Naive thymus-derived CD4-positive, alpha-beta T cell (primary cell): ENCODE measurements at regions not wholly inside any gene's neighbourhood (a gene's known extent, or its start where the extent isn't known, plus 50 kb on each side); places are given as distances from the start of the nearest gene placed in this dataset.
"Not testable (repeated sequence)": the region's sequence is repeated elsewhere in the genome, so short reads cannot be mapped to it uniquely, and the experiment has no call there.

Experiments
- ATAC-seq: fragments of 150-1000 bp; cut with Tn5 transposase; 2 replicates; pipeline ENCODE4 v1.10.0; 2021; ENCODE audit warnings: mild to moderate bottlenecking, moderate library complexity
- CTCF ChIA-PET: fragments of 350-600 bp; sonication (Branson Sonifier 250); formaldehyde crosslinking; loops from one replicate; lab custom pipeline; 2021; ENCODE audit warnings: antibody characterized with exemption; lab: Charles Lee
- POLR2A ChIA-PET: fragments of 350-600 bp; sonication (Branson Sonifier 250); formaldehyde crosslinking; loops from one replicate; lab custom pipeline; 2021; ENCODE audit warnings: antibody characterized with exemption, inconsistent platforms; lab: Charles Lee
- DNase-seq, 9 donors: peaks; one replicate each; pipeline versions ENCODE4 v3.0.0 to v3.0.0-alpha.2; 2020 to 2022; ENCODE audit warnings: mixed read lengths in 1 of 9
- H3K27ac ChIP-seq: one replicate; pipeline ENCODE4 v1.7.0; 2013; ENCODE audit warnings: mild to moderate bottlenecking, low read depth, low read length, moderate library complexity
- H3K27me3 ChIP-seq, 2 donors: one replicate each; pipeline ENCODE4 v1.7.0; 2013; ENCODE audit warnings: low read length in 2 of 2, mild to moderate bottlenecking in 2 of 2, moderate library complexity in 2 of 2; ENCODE audit not compliant: control insufficient read depth in 2 of 2, insufficient read depth in 2 of 2
- H3K36me3 ChIP-seq, 3 experiments: 1 replicate in 2 of 3; 2 replicates in 1 of 3; pipeline ENCODE4 v1.7.0; 2013; ENCODE audit warnings: low read length in 3 of 3, mild to moderate bottlenecking in 3 of 3, moderate library complexity in 1 of 3; ENCODE audit not compliant: insufficient read depth in 3 of 3, control insufficient read depth in 2 of 3
- H3K4me1 ChIP-seq, 2 donors: one replicate each; pipeline ENCODE4 v1.7.0; 2013; ENCODE audit warnings: low read length in 2 of 2, mild to moderate bottlenecking in 2 of 2, moderate library complexity in 1 of 2; ENCODE audit not compliant: control insufficient read depth in 2 of 2, insufficient read depth in 2 of 2
- H3K4me3 ChIP-seq: 2 replicates; pipeline ENCODE4 v1.7.0; 2013; ENCODE audit warnings: mild to moderate bottlenecking, low read length
- H3K9me3 ChIP-seq, 3 experiments: 1 replicate in 2 of 3; 2 replicates in 1 of 3; pipeline ENCODE4 v1.7.0; 2013; ENCODE audit warnings: low read length in 3 of 3; ENCODE audit not compliant: control insufficient read depth in 2 of 3
- H3K27ac Mint-ChIP-seq, 9 donors: one replicate each; pipeline ENCODE4 v1.8.0; 2020 to 2022; ENCODE audit warnings: mixed read lengths in 9 of 9, mild to moderate bottlenecking in 8 of 9, moderate library complexity in 5 of 9, inconsistent platforms in 2 of 9
- H3K27me3 Mint-ChIP-seq, 5 donors: one replicate each; pipeline ENCODE4 v1.8.0; 2021 to 2022; ENCODE audit warnings: mixed read lengths in 5 of 5, mild to moderate bottlenecking in 1 of 5
- H3K36me3 Mint-ChIP-seq, 5 donors: one replicate each; pipeline ENCODE4 v1.8.0; 2020 to 2022; ENCODE audit warnings: mixed read lengths in 5 of 5, mild to moderate bottlenecking in 3 of 5, inconsistent platforms in 1 of 5
- H3K4me1 Mint-ChIP-seq, 7 donors: one replicate each; pipeline ENCODE4 v1.8.0; 2020 to 2022; ENCODE audit warnings: mixed read lengths in 7 of 7, mild to moderate bottlenecking in 3 of 7, inconsistent platforms in 1 of 7
- H3K4me3 Mint-ChIP-seq, 10 donors: one replicate each; pipeline ENCODE4 v1.8.0; 2020 to 2022; ENCODE audit warnings: mild to moderate bottlenecking in 10 of 10, mixed read lengths in 10 of 10, moderate library complexity in 6 of 10, inconsistent platforms in 2 of 10
- H3K9me3 Mint-ChIP-seq, 11 donors: one replicate each; pipeline ENCODE4 v1.8.0; 2020 to 2022; ENCODE audit warnings: mixed read lengths in 11 of 11, mild to moderate bottlenecking in 4 of 11, inconsistent platforms in 1 of 11, moderate library complexity in 1 of 11
- intact Hi-C, 2 donors: fragments of 100-400 bp; cut with micrococcal nuclease; formaldehyde crosslinking; loops; one replicate each; pipeline ENCODE4 v1.15.1; 2023

- H3K36me3 Mint-ChIP-seq, H3K27me3 Mint-ChIP-seq, H3K4me3 Mint-ChIP-seq, H3K4me1 Mint-ChIP-seq, H3K27ac ChIP-seq, ATAC-seq, POLR2A ChIA-PET, H3K4me3 ChIP-seq, H3K27ac Mint-ChIP-seq, H3K36me3 ChIP-seq, H3K27me3 ChIP-seq, intact Hi-C loops, H3K4me1 ChIP-seq, CTCF ChIA-PET, DNase-seq, H3K9me3 ChIP-seq: not testable (repeated sequence)
- H3K9me3 Mint-ChIP-seq = peaks cover 1 to 64% (median 25%) of the 10 kb centered on the region in 11 donors
These were observed 160.5 kb downstream of the OR4A47 start for GRCh38 chr11:48649064-48649463.

GRCh38 chr11:48669146-48669545, 180.6 kb downstream of the OR4A47 start:
- Mint-ChIP-seq H3K27ac (no peak overlapping the region), H3K36me3 (peaks cover 0 to 5% (median 0%) of the 10 kb centered on the region in 5 donors), H3K27me3 (no peaks in the 10 kb centered on the region), H3K4me3 (no peak overlapping the region), H3K4me1 (no peaks in the 10 kb centered on the region), H3K9me3 (peaks cover 4 to 86% (median 21%) of the 10 kb centered on the region in 11 donors)
- Histone ChIP-seq H3K27ac (no peak overlapping the region), H3K27me3 (no peaks in the 10 kb centered on the region), H3K4me1 (no peaks in the 10 kb centered on the region), H3K9me3 (peaks cover 0 to 21% (median 0%) of the 10 kb centered on the region in 3 experiments), H3K4me3 (no peak overlapping the region), H3K36me3 (no peaks in the 10 kb centered on the region)
- intact Hi-C loops = no loop called here
- POLR2A ChIA-PET = no interaction called here
- DNase-seq (no peak), ATAC-seq (no peak)
- CTCF ChIA-PET = no interaction called here

- Mint-ChIP-seq H3K4me1 (no peaks in the 10 kb centered on the region), H3K4me3 (no peak overlapping the region), H3K27me3 (no peaks in the 10 kb centered on the region), H3K9me3 (peaks cover 14 to 87% (median 32%) of the 10 kb centered on the region in 11 donors), H3K36me3 (peaks cover 0 to 10% (median 0%) of the 10 kb centered on the region in 5 donors), H3K27ac (no peak overlapping the region)
- Histone ChIP-seq H3K27me3 (no peaks in the 10 kb centered on the region), H3K4me1 (no peaks in the 10 kb centered on the region), H3K27ac (no peak overlapping the region), H3K36me3 (no peaks in the 10 kb centered on the region), H3K9me3 (peaks cover 0 to 17% (median 0%) of the 10 kb centered on the region in 3 experiments), H3K4me3 (no peak overlapping the region)
- intact Hi-C loops = no loop called here
- ChIA-PET POLR2A (no interaction called here), CTCF (interaction anchor here (0.6 kb wide), 1 partner anchor 9 kb away, joined by 3 read pairs; no protein-coding TSS in a partner anchor)
- no peak for DNase-seq
- no peak for ATAC-seq
These were observed 187.4 kb downstream of the OR4A47 start for GRCh38 chr11:48675945-48676344.

- H3K27ac ChIP-seq = no peak overlapping the region
- Mint-ChIP-seq H3K9me3 (peaks cover 17 to 89% (median 42%) of the 10 kb centered on the region in 11 donors), H3K4me3 (no peak overlapping the region), H3K4me1 (no peaks in the 10 kb centered on the region), H3K36me3 (peaks cover 0 to 6% (median 5%) of the 10 kb centered on the region in 5 donors), H3K27ac (no peak overlapping the region), H3K27me3 (no peaks in the 10 kb centered on the region)
- H3K36me3 ChIP-seq = no peaks in the 10 kb centered on the region
- CTCF ChIA-PET = no interaction called here
- no peaks in the 10 kb centered on the region for H3K4me1 ChIP-seq
- POLR2A ChIA-PET = no interaction called here
- no peak overlapping the region for H3K4me3 ChIP-seq
- intact Hi-C loops = no loop called here
- H3K9me3 ChIP-seq = peaks cover 0 to 9% (median 0%) of the 10 kb centered on the region in 3 experiments
- no peak for DNase-seq
- no peaks in the 10 kb centered on the region for H3K27me3 ChIP-seq
- ATAC-seq = no peak
These were observed 194.7 kb downstream of the OR4A47 start for GRCh38 chr11:48683226-48683720.

- H3K4me1 Mint-ChIP-seq, H3K27ac Mint-ChIP-seq, intact Hi-C loops, DNase-seq, CTCF ChIA-PET, H3K36me3 Mint-ChIP-seq, H3K4me1 ChIP-seq, H3K36me3 ChIP-seq, H3K27me3 ChIP-seq, ATAC-seq, H3K4me3 ChIP-seq, H3K4me3 Mint-ChIP-seq, POLR2A ChIA-PET, H3K9me3 ChIP-seq, H3K27ac ChIP-seq, H3K27me3 Mint-ChIP-seq: not testable (repeated sequence)
- peaks cover 5 to 77% (median 17%) of the 10 kb centered on the region in 11 donors for H3K9me3 Mint-ChIP-seq
These were observed 240.9 kb downstream of the OR4A47 start for GRCh38 chr11:48729503-48729902.

GRCh38 chr11:48750081-48750480, 233.6 kb downstream of the TRIM51G start:
- H3K36me3 Mint-ChIP-seq, POLR2A ChIA-PET, ATAC-seq, H3K36me3 ChIP-seq, H3K4me1 Mint-ChIP-seq, CTCF ChIA-PET, H3K27me3 ChIP-seq, DNase-seq, H3K9me3 ChIP-seq, H3K4me3 ChIP-seq, H3K27ac Mint-ChIP-seq, H3K27me3 Mint-ChIP-seq, H3K4me3 Mint-ChIP-seq, H3K4me1 ChIP-seq, intact Hi-C loops, H3K27ac ChIP-seq: not testable (repeated sequence)
- H3K9me3 Mint-ChIP-seq = peaks cover 0 to 51% (median 11%) of the 10 kb centered on the region in 11 donors
